ENCODE measurements at regions not wholly inside any gene's neighbourhood (a gene's known extent, or its start where the extent isn't known, plus 50 kb on each side); places are given as distances from the start of the nearest gene placed in this dataset.

DNA sequence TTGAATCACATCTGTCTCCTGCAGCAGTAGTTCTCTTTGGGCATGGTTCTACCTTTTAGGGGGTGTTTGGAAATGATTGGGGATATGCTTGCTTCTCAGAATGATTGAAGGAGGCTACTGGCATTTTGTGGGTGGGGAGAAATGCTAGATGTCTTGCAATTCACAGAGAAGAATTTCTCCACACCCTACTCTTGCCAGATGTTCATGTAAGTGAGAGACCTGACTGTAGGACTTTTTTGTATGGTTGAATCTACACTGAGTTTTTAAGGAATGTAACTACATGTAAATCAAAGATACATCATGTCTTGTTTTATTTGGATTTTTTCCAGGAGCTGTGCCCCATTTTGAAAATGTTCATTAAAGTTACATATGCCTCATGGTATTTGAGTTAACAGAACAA, 311.9 kb downstream of the PRDM2 start:
- Histone ChIP-seq H3K27me3 (no peaks in the 10 kb centered on the region), H3K4me1 (no peaks in the 10 kb centered on the region), H3K36me3 (no peaks in the 10 kb centered on the region), H3K27ac (no peak overlapping the region), H3K9me3 (no peaks in the 10 kb centered on the region), H3K4me3 (no peak overlapping the region)
- in situ Hi-C loops (cut with MboI; ENCODE audit: low pct_ligation_motif_present in 1 of 4, low pct_unique_long_range_greater_than_20kb in 1 of 4, low sequenced_read_pairs in 3 of 4): no loop called here
- intact Hi-C loops (cut with DNase I; ENCODE audit: low total_unique reads): no loop called here
- no peak for TF ChIP-seq EP300 (IDR thresholded peaks at IDR 0.05; ENCODE audit: low read depth)
- no peak for TF ChIP-seq POLR2AphosphoS5 (IDR thresholded peaks at IDR 0.05)
- TF ChIP-seq, protein P1, sequence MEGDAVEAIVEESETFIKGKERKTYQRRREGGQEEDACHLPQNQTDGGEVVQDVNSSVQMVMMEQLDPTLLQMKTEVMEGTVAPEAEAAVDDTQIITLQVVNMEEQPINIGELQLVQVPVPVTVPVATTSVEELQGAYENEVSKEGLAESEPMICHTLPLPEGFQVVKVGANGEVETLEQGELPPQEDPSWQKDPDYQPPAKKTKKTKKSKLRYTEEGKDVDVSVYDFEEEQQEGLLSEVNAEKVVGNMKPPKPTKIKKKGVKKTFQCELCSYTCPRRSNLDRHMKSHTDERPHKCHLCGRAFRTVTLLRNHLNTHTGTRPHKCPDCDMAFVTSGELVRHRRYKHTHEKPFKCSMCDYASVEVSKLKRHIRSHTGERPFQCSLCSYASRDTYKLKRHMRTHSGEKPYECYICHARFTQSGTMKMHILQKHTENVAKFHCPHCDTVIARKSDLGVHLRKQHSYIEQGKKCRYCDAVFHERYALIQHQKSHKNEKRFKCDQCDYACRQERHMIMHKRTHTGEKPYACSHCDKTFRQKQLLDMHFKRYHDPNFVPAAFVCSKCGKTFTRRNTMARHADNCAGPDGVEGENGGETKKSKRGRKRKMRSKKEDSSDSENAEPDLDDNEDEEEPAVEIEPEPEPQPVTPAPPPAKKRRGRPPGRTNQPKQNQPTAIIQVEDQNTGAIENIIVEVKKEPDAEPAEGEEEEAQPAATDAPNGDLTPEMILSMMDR (IDR thresholded peaks at IDR 0.05): no peak
- TF ChIP-seq POLR2A (IDR thresholded peaks at IDR 0.05): no peak
- DNase-seq: no peak

DNA sequence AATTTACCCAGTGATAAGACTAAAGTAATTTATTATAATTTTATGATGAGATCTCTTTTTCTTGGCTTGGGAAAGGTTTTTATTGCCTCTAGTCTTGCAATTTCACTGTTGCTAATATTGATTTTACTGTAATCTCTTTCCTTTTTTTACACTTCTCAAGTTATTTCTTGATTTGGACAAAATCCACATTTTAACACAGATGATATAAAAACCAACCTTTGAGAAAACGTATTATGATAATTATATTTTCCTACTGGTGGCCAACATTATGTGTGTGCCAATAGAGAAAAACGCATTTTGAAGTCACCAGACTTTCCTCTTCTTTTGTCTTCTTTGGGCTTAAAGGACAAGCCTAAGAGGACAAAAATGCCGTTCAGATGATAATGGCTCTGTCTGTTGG, 314.9 kb downstream of the PRDM2 start:
- no peak for TF ChIP-seq EP300 (IDR thresholded peaks at IDR 0.05; ENCODE audit: low read depth)
- no peak for TF ChIP-seq POLR2A (IDR thresholded peaks at IDR 0.05)
- TF ChIP-seq POLR2AphosphoS5 (IDR thresholded peaks at IDR 0.05): no peak
- TF ChIP-seq, protein P1 (IDR thresholded peaks at IDR 0.05): no peak
- Histone ChIP-seq H3K4me3 (no peak overlapping the region), H3K36me3 (no peaks in the 10 kb centered on the region), H3K9me3 (no peaks in the 10 kb centered on the region), H3K27me3 (no peaks in the 10 kb centered on the region), H3K4me1 (no peaks in the 10 kb centered on the region), H3K27ac (no peak overlapping the region)
- WGBS, 2 donors (ENCODE audit: low coverage in 1 of 2): 79 to 81% methylated on average over 3 of the region's 3 CpGs
- in situ Hi-C loops (cut with MboI; ENCODE audit: low pct_ligation_motif_present in 1 of 4, low pct_unique_long_range_greater_than_20kb in 1 of 4, low sequenced_read_pairs in 3 of 4): no loop called here
- intact Hi-C loops (cut with DNase I; ENCODE audit: low total_unique reads): no loop called here
- DNase-seq: no peak

DNA sequence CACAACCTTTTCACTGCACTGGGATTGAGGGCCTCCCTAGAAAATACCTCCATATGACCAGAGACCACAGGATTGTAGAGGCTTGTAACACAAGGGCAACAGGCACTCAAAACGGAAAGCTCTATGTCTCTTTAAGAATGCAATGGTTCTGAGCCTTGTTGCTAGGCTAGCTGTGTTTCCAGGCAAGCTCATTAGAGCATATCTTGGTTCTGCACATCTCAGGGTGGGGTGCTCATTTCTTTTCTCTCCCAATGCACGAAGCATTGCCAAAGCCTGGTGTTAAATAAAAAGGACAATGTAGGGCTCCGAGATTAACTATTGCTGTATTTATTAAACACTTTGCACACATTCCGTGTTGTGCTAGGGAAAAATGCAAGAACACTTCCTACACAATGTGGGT, 315.9 kb downstream of the PRDM2 start:
- 72 to 94% methylated on average over 2 to 4 of the region's 4 CpGs for WGBS, 2 donors (ENCODE audit: low coverage in 1 of 2)
- no peaks in the 10 kb centered on the region for H3K4me1 ChIP-seq
- in situ Hi-C loops (cut with MboI; ENCODE audit: low pct_ligation_motif_present in 1 of 4, low pct_unique_long_range_greater_than_20kb in 1 of 4, low sequenced_read_pairs in 3 of 4) (no loop called here), intact Hi-C loops (cut with DNase I; ENCODE audit: low total_unique reads) (no loop called here)
- no peaks in the 10 kb centered on the region for H3K9me3 ChIP-seq
- no peaks in the 10 kb centered on the region for H3K36me3 ChIP-seq
- no peaks in the 10 kb centered on the region for H3K27me3 ChIP-seq
- H3K4me3 ChIP-seq: no peak overlapping the region
- TF ChIP-seq POLR2AphosphoS5 (IDR thresholded peaks at IDR 0.05): no peak
- no peak for DNase-seq
- no peak overlapping the region for H3K27ac ChIP-seq

DNA sequence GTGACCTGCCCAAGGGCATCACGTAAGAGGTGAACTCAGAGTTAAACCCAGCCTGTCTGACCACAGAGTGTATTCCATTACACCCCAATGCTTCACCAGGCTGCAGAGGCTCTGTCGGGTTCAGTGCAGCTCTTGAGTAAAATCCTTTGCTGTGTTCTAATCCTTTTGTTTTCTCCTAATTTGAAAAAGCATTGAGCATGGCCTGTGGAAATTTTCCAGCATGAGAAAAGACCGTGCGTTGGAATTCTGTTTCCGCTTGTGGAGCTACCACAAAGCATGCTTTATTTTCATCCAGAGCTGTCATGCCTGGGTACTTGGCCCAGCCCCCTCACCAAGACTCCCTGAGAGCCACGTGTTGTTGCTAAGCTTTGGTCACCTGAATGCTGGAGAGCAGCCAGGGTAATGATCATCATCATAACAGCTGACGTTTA, 317.6 kb downstream of the PRDM2 start:
- intact Hi-C loops (cut with DNase I; ENCODE audit: low total_unique reads) (no loop called here), in situ Hi-C loops (cut with MboI; ENCODE audit: low pct_ligation_motif_present in 1 of 4, low pct_unique_long_range_greater_than_20kb in 1 of 4, low sequenced_read_pairs in 3 of 4) (no loop called here)
- 24 to 29% methylated on average over 2 to 7 of the region's 7 CpGs for WGBS, 2 donors (ENCODE audit: low coverage in 1 of 2)
- Histone ChIP-seq H3K36me3 (no peaks in the 10 kb centered on the region), H3K27ac (no peak overlapping the region), H3K4me3 (no peak overlapping the region), H3K9me3 (no peaks in the 10 kb centered on the region), H3K4me1 (no peaks in the 10 kb centered on the region), H3K27me3 (no peaks in the 10 kb centered on the region)
- peak; percentile 15 for DNase-seq
- TF ChIP-seq EP300 (IDR thresholded peaks at IDR 0.05; ENCODE audit: low read depth) (no peak), POLR2A (IDR thresholded peaks at IDR 0.05) (no peak)

DNA sequence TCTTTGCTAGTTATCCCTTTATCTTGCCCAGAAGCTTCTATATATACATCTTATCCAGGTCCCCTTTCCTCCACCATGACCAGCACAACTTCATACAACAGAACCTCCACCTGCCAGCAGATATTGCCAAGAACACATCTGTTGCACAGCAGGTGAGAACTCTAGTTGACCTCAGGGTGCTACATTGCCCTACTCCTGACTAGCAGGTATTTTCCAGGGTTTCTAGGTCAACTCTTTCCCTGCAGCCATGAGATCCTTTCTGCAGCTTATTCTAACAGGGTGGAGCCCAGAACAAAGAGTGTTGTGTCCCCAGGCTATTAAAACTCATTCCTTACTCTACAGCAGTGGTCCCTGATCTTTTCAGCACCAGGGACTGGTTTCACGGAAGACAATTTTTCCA, 319.5 kb downstream of the PRDM2 start:
- Histone ChIP-seq H3K36me3 (no peaks in the 10 kb centered on the region), H3K27me3 (no peaks in the 10 kb centered on the region), H3K4me3 (no peak overlapping the region), H3K4me1 (no peaks in the 10 kb centered on the region), H3K27ac (no peak overlapping the region), H3K9me3 (no peaks in the 10 kb centered on the region)
- TF ChIP-seq EP300 (IDR thresholded peaks at IDR 0.05; ENCODE audit: low read depth) (no peak), POLR2AphosphoS5 (IDR thresholded peaks at IDR 0.05) (no peak), POLR2A (IDR thresholded peaks at IDR 0.05) (no peak)
- TF ChIP-seq, protein P1 (IDR thresholded peaks at IDR 0.05): no peak
- in situ Hi-C loops (cut with MboI; ENCODE audit: low pct_ligation_motif_present in 1 of 4, low pct_unique_long_range_greater_than_20kb in 1 of 4, low sequenced_read_pairs in 3 of 4) (no loop called here), intact Hi-C loops (cut with DNase I; ENCODE audit: low total_unique reads) (no loop called here)
- 91 to 100% methylated on average over 1 of the region's 1 CpG for WGBS, 2 donors (ENCODE audit: low coverage in 1 of 2)
- DNase-seq: no peak
